Natural killer cell (primary cell): ENCODE measurements at regions not wholly inside any gene's neighbourhood (a gene's known extent, or its start where the extent isn't known, plus 50 kb on each side); places are given as distances from the start of the nearest gene placed in this dataset.
"Not testable (repeated sequence)": the region's sequence is repeated elsewhere in the genome, so short reads cannot be mapped to it uniquely, and the experiment has no call there.

ENCODE experiments used
- ATAC-seq, 3 donors: fragments of 150-1000 bp in 2 of 3; fragments of 200-7000 bp in 1 of 3; cut with Tn5 transposase; 1 replicate in 1 of 3; 2 replicates in 2 of 3; pipeline ENCODE4 v1.10.0; 2021; ENCODE audit warnings: mild to moderate bottlenecking in 2 of 3, moderate library complexity in 2 of 3
- DNase-seq, 2 donors: peaks; one replicate each; pipeline versions ENCODE4 v3.0.0 to v3.0.0-alpha.2; 2013 to 2021; ENCODE audit warnings: mixed read lengths in 1 of 2
- H3K27ac ChIP-seq: one replicate; pipeline ENCODE4 v1.5.1; 2013; ENCODE audit warnings: mild to moderate bottlenecking, low read length
- H3K27me3 ChIP-seq: one replicate; pipeline ENCODE4 v1.6.1; 2013; ENCODE audit warnings: low read length; ENCODE audit not compliant: control insufficient read depth, insufficient read depth
- H3K36me3 ChIP-seq: one replicate; pipeline ENCODE4 v1.6.1; 2013; ENCODE audit warnings: low read length; ENCODE audit not compliant: control insufficient read depth, insufficient read depth
- H3K4me1 ChIP-seq: one replicate; pipeline ENCODE4 v1.6.1; 2013; ENCODE audit warnings: low read length; ENCODE audit not compliant: control insufficient read depth, insufficient read depth
- H3K4me3 ChIP-seq: one replicate; pipeline ENCODE4 v1.5.1; 2013; ENCODE audit warnings: low read length
- H3K9me3 ChIP-seq: one replicate; pipeline ENCODE4 v1.6.1; 2013; ENCODE audit warnings: low read length; ENCODE audit not compliant: control insufficient read depth, insufficient read depth
- H3K27ac Mint-ChIP-seq, 2 donors: one replicate each; pipeline ENCODE4 v1.8.0; 2022; ENCODE audit warnings: mild to moderate bottlenecking in 2 of 2, mixed read lengths in 2 of 2, moderate library complexity in 1 of 2
- H3K27me3 Mint-ChIP-seq, 2 donors: one replicate each; pipeline ENCODE4 v1.8.0; 2022; ENCODE audit warnings: low read depth in 2 of 2, mixed read lengths in 2 of 2
- H3K36me3 Mint-ChIP-seq: one replicate; pipeline ENCODE4 v1.8.0; 2022; ENCODE audit warnings: mixed read lengths
- H3K4me1 Mint-ChIP-seq, 2 donors: one replicate each; pipeline ENCODE4 v1.8.0; 2022; ENCODE audit warnings: mixed read lengths in 2 of 2
- H3K4me3 Mint-ChIP-seq: one replicate; pipeline ENCODE4 v1.8.0; 2022; ENCODE audit warnings: mild to moderate bottlenecking, moderate library complexity, mixed read lengths
- H3K9me3 Mint-ChIP-seq, 2 donors: one replicate each; pipeline ENCODE4 v1.8.0; 2022; ENCODE audit warnings: mixed read lengths in 2 of 2
- CTCF ChIP-seq: fragments of 200-600 bp; IDR thresholded peaks from one replicate; pipeline ENCODE4 v1.8.0; 2022; ENCODE audit warnings: antibody characterized with exemption
- WGBS: methylation state at CpG from one replicate; pipeline ENCODE4 v1.1.7; 2013; ENCODE audit warnings: missing lambda C conversion rate; ENCODE audit not compliant: insufficient coverage; 5-methylcytosine and 5-hydroxymethylcytosine counted together
- intact Hi-C: fragments of 100-400 bp; cut with micrococcal nuclease; formaldehyde crosslinking; loops from one replicate; pipeline ENCODE4 v1.14.2; 2022

- H3K4me1 Mint-ChIP-seq, result no peaks in the 10 kb centered on the region
- no peak overlapping the region for H3K27ac Mint-ChIP-seq
- WGBS, result 92% methylated on average over 35 of the region's 35 CpGs
- no peaks in the 10 kb centered on the region for H3K27me3 ChIP-seq
- H3K9me3 Mint-ChIP-seq, result peaks cover 5 to 12% of the 10 kb centered on the region in 2 donors
- DNase-seq, result no peak
- H3K4me1 ChIP-seq, result no peaks in the 10 kb centered on the region
- TF ChIP-seq CTCF, result no peak
- H3K27ac ChIP-seq, result no peak overlapping the region
- ATAC-seq, result no peak
- intact Hi-C loops, result no loop called here
- no peaks in the 10 kb centered on the region for H3K36me3 ChIP-seq
- no peaks in the 10 kb centered on the region for H3K27me3 Mint-ChIP-seq
- H3K36me3 Mint-ChIP-seq, result peaks cover 9% of the 10 kb centered on the region
- no peak overlapping the region for H3K4me3 Mint-ChIP-seq
- no peak overlapping the region for H3K4me3 ChIP-seq
- H3K9me3 ChIP-seq, result peaks cover 13% of the 10 kb centered on the region
Measured at GRCh38 chr12:38162708-38163441, 153.7 kb upstream of the ALG10B start.

DNA sequence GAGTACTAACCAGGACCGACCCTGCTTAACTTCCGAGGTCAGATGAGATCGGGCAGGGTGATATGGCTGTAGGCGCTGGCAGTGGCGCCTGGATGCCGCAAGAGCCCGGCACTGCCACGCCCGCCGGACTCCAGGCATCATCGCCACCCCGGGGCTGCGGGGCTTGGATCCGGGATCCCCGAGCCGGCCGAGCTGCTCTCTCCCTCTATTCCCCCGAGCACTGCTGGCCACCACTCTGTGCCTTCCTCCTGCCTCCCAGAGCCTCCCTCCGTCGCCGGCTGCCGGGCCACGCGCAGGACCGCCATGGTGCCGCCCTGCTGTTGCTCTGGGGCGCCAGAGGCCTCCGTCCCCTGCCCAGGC is 153.2 kb upstream of the ALG10B start:
- no peaks in the 10 kb centered on the region for H3K4me1 Mint-ChIP-seq

GRCh38 chr12:38166225-38166624 is 150.3 kb upstream of the ALG10B start:
- no peak overlapping the region for H3K4me3 ChIP-seq
- no peak overlapping the region for H3K27ac ChIP-seq
- Mint-ChIP-seq H3K27ac (no peak overlapping the region), H3K4me3 (no peak overlapping the region), H3K9me3 (peaks cover 9 to 14% of the 10 kb centered on the region in 2 donors), H3K4me1 (no peaks in the 10 kb centered on the region), H3K36me3 (peaks cover 9% of the 10 kb centered on the region), H3K27me3 (no peaks in the 10 kb centered on the region)
- intact Hi-C loops, result no loop called here
- H3K36me3 ChIP-seq, result no peaks in the 10 kb centered on the region
- H3K27me3 ChIP-seq, result no peaks in the 10 kb centered on the region
- TF ChIP-seq CTCF, result no peak
- ATAC-seq (no peak), DNase-seq (no peak)
- no peaks in the 10 kb centered on the region for H3K4me1 ChIP-seq
- 93% methylated on average over 2 of the region's 2 CpGs for WGBS
- H3K9me3 ChIP-seq, result no peaks in the 10 kb centered on the region

More for the DNA sequence above, 153.2 kb upstream of the ALG10B start:
- peaks cover 5 to 12% of the 10 kb centered on the region in 2 donors for H3K9me3 Mint-ChIP-seq
- Histone ChIP-seq H3K27me3 (no peaks in the 10 kb centered on the region), H3K4me1 (no peaks in the 10 kb centered on the region), H3K4me3 (no peak overlapping the region), H3K9me3 (peaks cover 10% of the 10 kb centered on the region), H3K36me3 (no peaks in the 10 kb centered on the region), H3K27ac (no peak overlapping the region)
- H3K36me3 Mint-ChIP-seq, result peaks cover 9% of the 10 kb centered on the region
- H3K4me3 Mint-ChIP-seq, result no peak overlapping the region
- H3K27ac Mint-ChIP-seq, result no peak overlapping the region
- WGBS, result 93% methylated on average over 28 of the region's 28 CpGs
- TF ChIP-seq CTCF, result no peak
- H3K27me3 Mint-ChIP-seq, result no peaks in the 10 kb centered on the region
- intact Hi-C loops, result no loop called here
- no peak for ATAC-seq
- DNase-seq, result no peak

- Mint-ChIP-seq H3K9me3 (peaks cover 8 to 9% of the 10 kb centered on the region in 2 donors), H3K36me3 (no peaks in the 10 kb centered on the region), H3K27me3 (no peaks in the 10 kb centered on the region), H3K4me3 (no peak overlapping the region), H3K4me1 (no peaks in the 10 kb centered on the region), H3K27ac (no peak overlapping the region)
- ATAC-seq, result no peak
- Histone ChIP-seq H3K36me3 (no peaks in the 10 kb centered on the region), H3K4me1 (no peaks in the 10 kb centered on the region), H3K27ac (no peak overlapping the region), H3K9me3 (no peaks in the 10 kb centered on the region), H3K4me3 (no peak overlapping the region), H3K27me3 (no peaks in the 10 kb centered on the region)
- TF ChIP-seq CTCF, result no peak
- no peak for DNase-seq
- intact Hi-C loops, result no loop called here
- 95% methylated on average over 4 of the region's 4 CpGs for WGBS
Measured at GRCh38 chr12:38175538-38175937, 141.0 kb upstream of the ALG10B start.

- H3K9me3 Mint-ChIP-seq, result peaks cover 8 to 19% of the 10 kb centered on the region in 2 donors
- H3K27ac Mint-ChIP-seq, H3K27me3 ChIP-seq, H3K36me3 Mint-ChIP-seq, H3K4me3 ChIP-seq, H3K4me3 Mint-ChIP-seq, H3K4me1 ChIP-seq, H3K36me3 ChIP-seq, H3K27ac ChIP-seq, intact Hi-C loops, H3K9me3 ChIP-seq, ATAC-seq, DNase-seq, H3K4me1 Mint-ChIP-seq, H3K27me3 Mint-ChIP-seq: not testable (repeated sequence)
- no CpG with 5 or more reads among the region's 1 CpG for WGBS
Measured at GRCh38 chr12:38183617-38184016, 133.0 kb upstream of the ALG10B start.
